HL-60/S4 treated with retinoic acid at 250 ng/mL for 4 days and 3 days (cell line): ENCODE measurements at regions not wholly inside any gene's neighbourhood (a gene's known extent, or its start where the extent isn't known, plus 50 kb on each side); places are given as distances from the start of the nearest gene placed in this dataset.

ENCODE experiments used
- in situ Hi-C: fragments of 300-500 bp; cut with MboI; formaldehyde crosslinking; loops from 2 replicates; pipeline ENCODE4 v1.7.0; 2022; ENCODE audit warnings: low sequenced_read_pairs

DNA sequence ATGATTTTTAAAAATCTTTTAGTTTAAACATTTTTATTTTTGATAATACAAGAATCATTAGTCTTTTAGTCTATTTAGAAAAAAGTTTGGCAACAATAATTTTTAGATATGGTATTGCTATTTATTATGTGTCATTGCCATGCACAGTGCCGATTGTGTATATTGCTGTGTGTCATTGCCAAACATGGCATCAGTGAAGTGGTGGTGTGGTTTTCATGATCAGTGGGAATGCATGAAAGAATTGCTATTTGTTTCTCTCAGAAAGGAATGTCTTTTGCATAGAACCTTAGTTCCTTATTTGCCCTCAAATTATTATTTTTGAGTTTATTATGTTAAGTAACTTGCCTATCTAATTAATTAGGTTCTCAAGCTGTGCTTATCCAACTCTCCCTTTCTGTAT lies 397.5 kb upstream of the PDE3A start:
- in situ Hi-C loops, result no loop called here

DNA sequence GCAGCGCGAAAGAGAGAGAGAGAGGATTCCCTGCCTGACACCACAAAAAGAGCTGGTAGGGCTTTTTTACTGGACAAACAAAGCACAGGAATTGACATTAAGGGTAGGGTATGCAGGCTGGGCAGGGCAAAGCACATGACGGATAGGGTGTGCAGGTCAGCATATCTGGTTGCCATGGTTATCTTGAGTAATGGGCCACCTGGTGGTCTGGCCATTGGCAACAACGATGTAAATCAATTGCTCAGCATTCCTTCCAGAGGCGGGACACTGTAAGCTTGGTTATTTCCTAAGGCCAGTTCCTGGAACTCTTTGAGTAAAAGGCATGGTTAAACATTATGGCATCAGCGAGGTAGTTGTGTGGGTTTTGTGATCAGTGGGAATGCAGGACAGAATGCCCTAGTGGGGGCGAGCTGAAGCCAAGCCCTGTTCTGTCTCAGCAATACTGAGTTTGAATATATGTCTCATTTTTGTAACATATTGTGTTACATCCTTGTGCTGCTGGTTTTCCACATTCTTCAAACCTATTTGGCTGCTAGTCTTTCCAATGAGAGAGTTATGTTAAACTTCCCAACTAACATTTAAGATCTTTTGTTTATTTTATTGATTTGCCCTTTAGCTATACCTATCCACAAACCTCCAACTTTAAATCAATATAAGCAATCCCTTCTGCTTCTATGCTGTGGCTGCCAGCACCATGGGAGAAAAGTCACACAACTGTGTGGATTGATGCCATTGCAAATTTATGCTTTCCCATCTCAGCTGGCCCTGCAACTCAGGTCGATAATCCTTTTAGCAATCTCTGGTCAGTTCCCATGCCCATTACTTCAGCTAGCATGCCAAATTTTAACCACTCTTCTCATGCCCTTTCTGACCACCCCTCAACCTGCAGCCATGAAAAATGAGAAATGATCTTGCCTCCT lies 396.7 kb upstream of the PDE3A start:
- in situ Hi-C loops, result no loop called here

GRCh38 chr12:19972325-19973288 lies 395.7 kb upstream of the PDE3A start:
- in situ Hi-C loops, result no loop called here

- in situ Hi-C loops, result no loop called here
Measured at GRCh38 chr12:19978193-19978592, 390.1 kb upstream of the PDE3A start.

- in situ Hi-C loops, result no loop called here
Measured at GRCh38 chr12:19979584-19979983, 388.8 kb upstream of the PDE3A start.

DNA sequence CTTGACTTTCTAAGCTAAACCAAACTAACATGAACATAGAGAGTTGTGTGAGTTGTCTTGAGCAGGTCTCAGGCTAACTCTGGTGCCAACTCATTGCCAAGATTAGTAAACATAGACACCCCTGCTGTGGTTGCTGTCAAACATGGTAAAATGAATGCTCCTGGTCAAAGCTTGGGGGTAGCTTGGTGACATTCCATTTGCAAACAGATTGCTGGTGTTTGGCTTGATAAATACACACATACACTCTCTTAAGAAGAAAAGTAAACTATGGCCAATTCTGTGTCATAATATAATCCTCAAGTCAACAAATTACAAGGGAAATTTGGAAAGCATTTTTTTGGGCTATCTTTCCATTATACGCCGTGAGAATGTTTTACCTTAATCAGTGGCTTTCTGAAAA lies 386.4 kb upstream of the PDE3A start:
- in situ Hi-C loops, result no loop called here

DNA sequence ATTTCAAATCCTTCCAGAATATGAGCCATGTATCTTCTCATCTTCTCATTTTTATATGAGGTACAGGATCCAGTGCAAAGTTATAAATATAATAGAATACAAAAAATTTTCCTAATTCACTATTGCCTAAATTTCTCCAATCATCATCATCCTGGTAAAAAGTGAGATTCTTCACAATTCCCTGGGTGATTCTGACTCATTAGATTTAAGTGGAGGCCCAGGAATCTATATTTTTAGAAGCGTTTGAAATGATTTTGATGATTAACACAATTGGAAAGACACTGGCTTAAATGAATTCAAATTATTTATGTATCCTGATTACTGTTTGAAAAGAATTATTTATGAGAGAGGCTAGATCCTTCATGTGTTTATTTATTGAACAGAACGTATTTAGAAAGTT lies 380.3 kb upstream of the PDE3A start:
- in situ Hi-C loops, result no loop called here

DNA sequence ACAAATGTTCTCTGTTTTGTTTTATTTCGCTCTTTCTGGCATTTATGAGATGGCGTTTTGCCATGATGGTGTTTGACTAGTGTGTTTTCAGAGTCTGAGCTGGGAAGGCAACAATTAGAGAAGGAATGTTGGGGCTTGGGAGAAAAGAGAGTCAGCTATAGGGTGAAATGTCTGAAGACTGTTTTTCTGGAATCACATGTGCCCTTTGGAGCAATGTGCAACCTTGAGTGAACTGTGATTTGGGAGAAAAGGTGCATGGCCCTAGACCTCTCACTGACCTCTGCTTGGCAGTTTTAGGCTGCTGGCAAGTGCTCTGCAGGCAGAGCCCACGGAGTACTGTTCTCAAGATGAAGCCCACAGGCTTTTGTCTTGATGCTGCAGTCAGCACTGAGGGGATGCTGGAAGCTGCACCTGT lies 379.9 kb upstream of the PDE3A start:
- in situ Hi-C loops, result no loop called here

GRCh38 chr12:19988948-19989347 lies 379.4 kb upstream of the PDE3A start:
- in situ Hi-C loops, result no loop called here

- in situ Hi-C loops, result no loop called here
Measured at GRCh38 chr12:19991146-19991545, 377.2 kb upstream of the PDE3A start.

DNA sequence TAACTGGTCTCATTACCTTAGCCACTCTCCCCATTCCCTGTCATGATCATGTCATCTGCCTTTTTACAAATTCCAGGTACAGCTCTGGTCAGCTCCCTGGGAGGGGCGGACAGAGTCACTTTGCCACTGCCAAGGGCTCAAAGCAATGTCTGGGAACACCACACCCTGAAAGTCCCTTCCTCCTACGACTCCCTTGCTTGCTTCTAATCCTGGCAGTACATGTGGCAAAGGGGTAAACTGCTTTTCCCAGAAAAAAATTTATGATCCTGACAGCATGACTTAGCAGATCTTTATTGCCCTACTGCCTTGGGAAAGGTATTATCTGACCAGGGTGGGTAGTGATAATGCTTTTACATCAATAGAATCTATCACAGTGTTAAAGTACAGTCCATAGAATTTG lies 376.0 kb upstream of the PDE3A start:
- in situ Hi-C loops, result no loop called here

GRCh38 chr12:19994968-19995367 lies 373.4 kb upstream of the PDE3A start:
- in situ Hi-C loops, result no loop called here

GRCh38 chr12:19997656-19998400 lies 370.5 kb upstream of the PDE3A start:
- in situ Hi-C loops, result no loop called here

- in situ Hi-C loops, result no loop called here
Measured at GRCh38 chr12:19998411-19998810, 369.9 kb upstream of the PDE3A start.

DNA sequence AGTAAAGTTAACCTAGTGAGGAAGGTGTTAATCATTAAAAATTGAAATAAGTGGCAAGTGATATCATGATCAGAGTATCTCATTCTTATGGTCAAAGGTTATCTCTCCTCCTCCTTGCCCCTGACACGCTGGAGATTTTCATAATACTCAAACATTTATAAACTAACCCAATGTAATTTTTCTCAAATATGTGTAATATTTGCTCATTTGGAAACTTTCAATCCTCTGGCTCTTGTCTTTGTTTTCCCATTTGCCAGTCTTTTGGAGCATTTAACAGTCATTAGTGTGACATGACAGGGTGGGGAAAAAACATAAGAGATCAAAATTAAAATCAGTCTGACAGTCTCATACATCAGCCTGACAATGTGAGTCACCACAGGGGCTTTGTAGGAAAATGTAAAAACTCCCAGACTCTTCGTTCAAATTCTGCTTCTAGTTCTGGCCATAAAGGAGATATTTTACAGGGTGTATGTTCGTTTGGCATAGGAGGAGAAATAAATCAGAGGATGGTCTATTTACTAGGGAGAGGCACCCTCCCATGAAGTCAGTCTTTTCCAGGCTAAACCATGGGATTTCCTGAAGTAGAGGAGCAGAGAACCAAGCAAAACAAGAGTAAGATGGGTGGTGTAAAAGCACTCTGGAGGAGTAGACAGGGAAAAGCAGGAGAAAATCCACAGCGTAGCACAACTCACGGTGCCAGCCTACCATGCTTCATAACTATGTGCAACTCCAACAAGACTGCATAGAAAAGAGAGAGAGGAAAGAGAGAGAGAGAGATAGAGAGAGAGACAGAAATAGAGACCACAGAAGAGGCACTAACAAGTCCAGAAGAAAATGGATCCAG lies 369.2 kb upstream of the PDE3A start:
- in situ Hi-C loops, result no loop called here

- in situ Hi-C loops, result no loop called here
Measured at GRCh38 chr12:19999805-20000138, 368.6 kb upstream of the PDE3A start.

GRCh38 chr12:20000229-20000849 lies 368.0 kb upstream of the PDE3A start:
- in situ Hi-C loops, result no loop called here

DNA sequence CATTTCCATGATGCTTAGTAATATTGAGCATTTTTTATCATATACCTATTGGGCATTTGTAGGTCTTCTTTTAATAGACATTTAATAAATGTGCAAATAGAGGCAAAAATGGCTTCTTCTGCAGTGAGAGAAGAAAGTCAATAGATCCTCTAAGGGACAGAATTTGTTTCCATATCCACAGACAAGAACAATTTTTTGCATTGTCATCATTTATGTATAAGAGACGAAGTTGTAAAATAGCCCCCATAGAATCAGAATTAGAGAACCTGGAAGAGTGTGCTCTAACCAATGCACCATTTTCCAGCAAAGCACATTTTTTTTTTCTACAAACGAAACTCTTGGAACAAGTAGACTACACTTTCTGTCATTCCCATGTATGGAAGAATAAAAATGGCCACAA lies 365.1 kb upstream of the PDE3A start:
- in situ Hi-C loops, result no loop called here

DNA sequence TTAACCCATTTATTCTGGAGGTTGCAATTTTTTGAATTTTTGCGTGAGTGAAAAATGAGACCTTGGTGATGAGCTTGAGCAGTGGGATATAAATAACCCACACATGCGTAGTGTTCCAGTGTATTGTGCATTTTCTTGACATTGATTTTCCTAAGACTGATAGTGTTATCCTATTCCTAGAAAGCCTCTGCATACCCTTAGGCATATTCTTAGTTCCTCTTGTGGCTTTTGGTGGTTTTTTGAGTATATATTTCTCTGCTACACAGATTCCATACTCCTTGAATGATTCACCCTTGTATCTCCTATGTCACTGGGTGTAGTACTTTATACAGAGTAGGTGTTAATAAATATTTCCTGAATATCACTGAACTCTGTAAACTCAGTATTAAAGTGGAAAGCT lies 363.4 kb upstream of the PDE3A start:
- in situ Hi-C loops, result no loop called here
